BE2C (cell line): ENCODE measurements at regions not wholly inside any gene's neighbourhood (a gene's known extent, or its start where the extent isn't known, plus 50 kb on each side); places are given as distances from the start of the nearest gene placed in this dataset.
"Not testable (repeated sequence)": the region's sequence is repeated elsewhere in the genome, so short reads cannot be mapped to it uniquely, and the experiment has no call there.

Experiments used
- DNase-seq: peaks from one replicate; pipeline ENCODE4 v3.0.0-alpha.2; 2020
- H3K27me3 ChIP-seq: fragments of 250-450 bp; sonication (Bioruptor Pico); 2 replicates; pipeline ENCODE4 v1.5.1; 2020; ENCODE audit warnings: mild to moderate bottlenecking
- H3K36me3 ChIP-seq: fragments of 250-450 bp; sonication (Bioruptor Pico); 2 replicates; pipeline ENCODE4 v1.5.1; 2020; ENCODE audit warnings: mild to moderate bottlenecking
- H3K4me1 ChIP-seq: fragments of 250-450 bp; sonication (Bioruptor Pico); 2 replicates; pipeline ENCODE4 v1.5.1; 2020
- H3K4me3 ChIP-seq: 2 replicates; pipeline ENCODE4 v1.5.1; 2011; ENCODE audit warnings: low read depth, low read length
- H3K9me3 ChIP-seq: fragments of 250-450 bp; sonication (Bioruptor Pico); 2 replicates; pipeline ENCODE4 v1.5.1; 2020
- TF ChIP-seq, protein P1 (sequence below): IDR thresholded peaks from 2 replicates; pipeline ENCODE4 v1.5.1; 2012; ENCODE audit warnings: mild to moderate bottlenecking, low read depth, low read length

DNA sequence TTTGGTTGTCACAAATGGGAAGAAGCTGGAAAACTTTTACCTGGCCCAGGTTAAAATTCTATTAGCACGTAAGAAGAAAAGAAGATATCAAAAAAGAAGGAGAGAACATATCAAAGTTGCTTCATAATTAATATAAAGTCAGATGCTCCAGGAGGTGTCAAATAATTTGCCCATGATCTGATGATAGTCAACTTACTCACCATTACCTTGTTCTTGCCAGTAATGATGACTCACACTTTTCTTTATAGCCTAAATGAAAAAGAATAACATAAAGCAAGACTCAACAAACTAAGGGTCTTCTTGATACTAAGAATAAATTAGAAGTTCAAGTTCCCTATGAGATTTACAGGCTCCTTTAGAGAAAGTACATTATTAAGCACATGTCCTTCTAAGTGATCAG lies 580.4 kb downstream of the TTLL7 start:
- H3K4me1 ChIP-seq, result no peaks in the 10 kb centered on the region
- H3K27me3 ChIP-seq, result no peaks in the 10 kb centered on the region
- no peaks in the 10 kb centered on the region for H3K36me3 ChIP-seq
- no peaks in the 10 kb centered on the region for H3K9me3 ChIP-seq
- TF ChIP-seq, protein P1, sequence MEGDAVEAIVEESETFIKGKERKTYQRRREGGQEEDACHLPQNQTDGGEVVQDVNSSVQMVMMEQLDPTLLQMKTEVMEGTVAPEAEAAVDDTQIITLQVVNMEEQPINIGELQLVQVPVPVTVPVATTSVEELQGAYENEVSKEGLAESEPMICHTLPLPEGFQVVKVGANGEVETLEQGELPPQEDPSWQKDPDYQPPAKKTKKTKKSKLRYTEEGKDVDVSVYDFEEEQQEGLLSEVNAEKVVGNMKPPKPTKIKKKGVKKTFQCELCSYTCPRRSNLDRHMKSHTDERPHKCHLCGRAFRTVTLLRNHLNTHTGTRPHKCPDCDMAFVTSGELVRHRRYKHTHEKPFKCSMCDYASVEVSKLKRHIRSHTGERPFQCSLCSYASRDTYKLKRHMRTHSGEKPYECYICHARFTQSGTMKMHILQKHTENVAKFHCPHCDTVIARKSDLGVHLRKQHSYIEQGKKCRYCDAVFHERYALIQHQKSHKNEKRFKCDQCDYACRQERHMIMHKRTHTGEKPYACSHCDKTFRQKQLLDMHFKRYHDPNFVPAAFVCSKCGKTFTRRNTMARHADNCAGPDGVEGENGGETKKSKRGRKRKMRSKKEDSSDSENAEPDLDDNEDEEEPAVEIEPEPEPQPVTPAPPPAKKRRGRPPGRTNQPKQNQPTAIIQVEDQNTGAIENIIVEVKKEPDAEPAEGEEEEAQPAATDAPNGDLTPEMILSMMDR, result no peak
- DNase-seq, result no peak
- no peak overlapping the region for H3K4me3 ChIP-seq

DNA sequence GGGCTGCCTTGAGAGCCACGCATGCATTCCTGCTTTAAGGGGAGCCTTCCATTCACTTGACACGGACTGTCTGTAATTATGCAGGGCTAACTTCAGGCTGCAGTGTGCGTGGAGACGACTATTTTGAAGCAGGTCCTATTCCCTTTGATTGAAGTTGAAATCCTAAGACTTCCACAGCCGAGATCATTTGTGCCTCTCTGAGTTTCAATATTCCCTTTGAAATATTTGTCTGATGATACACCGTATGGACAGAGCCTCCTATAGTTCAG lies 585.2 kb downstream of the TTLL7 start:
- not testable (repeated sequence) for H3K4me1 ChIP-seq, H3K36me3 ChIP-seq, H3K4me3 ChIP-seq, H3K9me3 ChIP-seq, DNase-seq, H3K27me3 ChIP-seq

DNA sequence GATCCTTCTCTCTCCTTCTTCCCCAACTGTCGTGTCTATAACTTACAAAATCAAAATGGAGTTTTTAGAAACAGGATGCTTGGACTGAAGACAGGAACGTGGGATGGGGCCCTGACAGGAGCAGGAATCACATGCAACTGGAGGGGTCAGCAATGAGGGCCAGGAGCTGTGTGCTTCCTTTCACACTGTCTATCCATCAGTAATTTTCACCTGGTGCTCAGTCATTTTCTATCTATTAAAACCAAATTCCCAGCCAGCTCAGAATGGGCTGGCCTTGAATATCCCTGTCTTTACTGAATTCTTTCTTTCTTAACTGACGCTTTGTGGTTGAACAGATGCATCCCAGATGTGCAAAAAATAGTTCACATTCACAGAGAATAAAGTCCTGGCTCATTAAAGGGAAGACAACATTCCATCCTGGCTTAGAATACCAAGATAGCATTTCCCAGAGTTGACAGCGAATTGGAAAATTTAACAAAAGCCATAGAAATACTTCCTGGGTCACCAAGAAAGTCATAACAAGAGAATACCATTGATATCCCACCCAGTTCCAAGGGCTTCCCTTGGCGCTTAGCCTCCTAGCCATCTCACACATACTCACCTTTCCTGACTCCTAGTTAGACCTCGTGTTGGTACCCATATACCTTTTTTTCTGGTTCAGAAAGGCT lies 588.1 kb downstream of the TTLL7 start:
- DNase-seq, H3K4me1 ChIP-seq: not testable (repeated sequence)

DNA sequence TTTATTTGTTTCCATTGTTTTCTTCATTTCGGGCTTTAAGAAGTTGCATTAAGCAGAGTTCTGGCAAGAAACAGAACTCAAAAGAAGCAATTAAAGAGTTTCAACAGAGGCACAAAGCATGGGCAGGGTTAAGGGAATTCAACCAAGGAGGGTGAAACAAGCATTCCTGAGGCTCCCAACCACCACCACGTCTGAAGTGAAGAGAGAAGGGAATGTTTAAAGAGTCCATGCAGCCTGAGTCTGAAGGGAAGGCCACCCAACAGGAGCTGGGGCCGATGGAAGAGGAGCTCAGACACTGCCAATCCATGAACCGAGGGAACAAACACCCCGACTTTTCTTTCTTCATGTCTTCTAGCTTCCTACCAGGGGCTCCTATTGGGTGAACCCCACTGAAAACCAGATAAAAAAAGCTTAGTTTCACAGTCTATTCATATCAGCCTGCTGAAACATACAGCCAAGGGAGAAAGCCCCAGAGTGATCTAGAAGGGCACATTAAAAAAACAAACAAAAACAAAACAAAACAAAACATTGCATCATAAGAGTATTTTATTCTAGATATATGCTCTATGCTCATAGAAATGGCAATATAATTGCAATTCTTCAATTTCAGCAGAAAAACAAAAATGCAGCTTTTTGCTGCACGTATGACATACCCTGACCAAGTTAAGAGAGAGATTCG lies 592.1 kb downstream of the TTLL7 start:
- not testable (repeated sequence) for H3K4me3 ChIP-seq, H3K9me3 ChIP-seq, H3K27me3 ChIP-seq, H3K36me3 ChIP-seq, H3K4me1 ChIP-seq, DNase-seq

More for the DNA sequence above, 588.1 kb downstream of the TTLL7 start:
- not testable (repeated sequence) for H3K27me3 ChIP-seq, H3K36me3 ChIP-seq, H3K9me3 ChIP-seq, H3K4me3 ChIP-seq

DNA sequence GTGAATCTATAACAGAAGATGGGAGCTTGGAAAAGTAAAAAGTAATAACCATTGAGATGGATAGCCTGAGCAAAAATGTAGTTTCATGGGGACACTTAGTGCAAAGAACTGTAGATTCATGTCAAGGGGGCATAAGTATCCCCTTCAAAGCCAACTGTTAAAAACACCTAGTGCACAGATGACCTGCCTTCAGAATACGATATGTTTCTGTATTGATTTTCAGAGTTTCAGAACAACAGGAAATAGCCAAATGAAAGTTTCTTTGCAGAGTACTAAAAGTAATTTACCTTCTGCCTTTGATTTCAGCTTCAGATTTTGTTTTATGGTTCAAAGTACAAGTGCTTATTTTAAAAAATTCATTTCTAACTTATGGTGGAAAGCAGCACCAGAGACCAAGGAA lies 593.1 kb downstream of the TTLL7 start:
- H3K4me1 ChIP-seq, H3K4me3 ChIP-seq, H3K27me3 ChIP-seq, DNase-seq, H3K9me3 ChIP-seq, H3K36me3 ChIP-seq: not testable (repeated sequence)

DNA sequence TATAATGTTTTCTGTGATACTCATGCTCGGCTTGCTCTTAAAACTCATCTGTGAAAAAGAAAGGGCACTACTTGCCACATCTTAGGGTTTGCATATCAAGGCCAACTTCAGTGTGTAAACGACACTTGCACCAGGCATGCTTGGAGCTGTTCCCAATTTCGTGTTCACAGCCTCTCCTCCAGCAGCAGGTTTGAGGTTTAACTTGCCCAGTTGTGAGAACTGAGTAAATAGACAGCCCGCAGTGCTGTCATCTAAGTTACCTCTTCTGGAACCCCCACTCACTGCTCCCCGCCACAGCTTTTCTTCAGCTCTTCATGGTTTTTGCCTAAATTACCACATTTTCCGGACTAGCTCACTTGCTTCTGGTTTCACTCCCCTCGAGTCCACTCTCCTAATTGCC lies 595.4 kb downstream of the TTLL7 start:
- not testable (repeated sequence) for DNase-seq, H3K4me3 ChIP-seq, H3K4me1 ChIP-seq, H3K9me3 ChIP-seq, H3K36me3 ChIP-seq, H3K27me3 ChIP-seq

DNA sequence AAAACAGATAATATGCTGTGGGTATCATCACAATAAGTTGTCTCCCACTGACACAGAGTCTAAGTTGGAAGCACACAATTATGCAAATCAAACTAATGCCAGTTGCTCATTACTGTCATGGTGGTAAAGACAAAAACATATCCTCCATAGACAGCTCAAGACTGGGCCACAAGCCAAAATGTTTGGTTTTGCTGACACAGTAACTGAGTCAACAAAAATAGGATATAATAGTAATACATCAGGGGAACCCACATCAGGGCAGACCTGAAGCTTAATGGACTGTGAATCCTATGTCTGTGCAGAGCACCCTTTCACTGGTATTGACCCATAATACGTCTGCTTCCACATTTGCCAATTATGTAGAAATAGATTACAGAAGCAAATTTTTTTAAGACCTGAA lies 597.8 kb downstream of the TTLL7 start:
- H3K27me3 ChIP-seq, H3K4me3 ChIP-seq, H3K36me3 ChIP-seq, DNase-seq, H3K9me3 ChIP-seq, H3K4me1 ChIP-seq: not testable (repeated sequence)

DNA sequence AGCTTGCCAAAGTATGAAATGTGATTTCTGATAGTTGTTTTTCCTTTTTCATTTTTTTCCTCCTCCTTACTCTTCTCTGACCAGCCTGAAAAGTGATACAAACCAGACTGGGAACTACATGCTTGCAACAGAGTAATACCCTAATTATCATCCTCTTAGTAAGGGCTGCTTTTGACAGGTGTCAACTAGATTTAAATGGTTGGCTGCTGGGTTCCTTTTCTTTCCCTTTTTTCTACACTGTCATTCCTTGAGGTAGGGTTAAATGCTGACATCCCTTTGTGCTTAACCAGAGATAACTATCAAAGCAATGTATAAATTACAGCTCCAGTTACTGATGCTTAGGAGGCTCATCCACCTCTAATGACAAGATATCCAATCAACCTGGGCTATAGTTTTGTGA lies 598.8 kb downstream of the TTLL7 start:
- H3K9me3 ChIP-seq, H3K27me3 ChIP-seq, H3K4me3 ChIP-seq, H3K36me3 ChIP-seq, DNase-seq, H3K4me1 ChIP-seq: not testable (repeated sequence)

DNA sequence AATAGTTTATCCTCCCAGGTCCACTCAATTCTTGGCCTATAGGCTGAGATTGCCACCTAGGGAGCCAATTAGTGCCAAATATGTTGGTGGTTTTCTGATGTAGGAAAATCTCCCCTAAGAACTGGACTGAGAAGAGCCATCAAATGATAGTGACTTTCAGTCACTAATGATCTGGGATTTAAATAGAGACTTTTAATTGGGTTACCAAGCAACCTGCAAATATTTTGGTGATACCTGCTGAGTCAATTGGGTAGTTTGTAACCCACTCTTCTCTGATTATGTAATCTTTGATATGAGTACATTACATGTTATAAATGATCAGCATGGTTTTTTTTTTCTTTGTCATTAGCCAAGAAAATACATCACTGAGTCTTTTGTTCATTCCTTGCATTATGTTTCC lies 600.8 kb downstream of the TTLL7 start:
- DNase-seq, H3K27me3 ChIP-seq, H3K9me3 ChIP-seq, H3K36me3 ChIP-seq, H3K4me3 ChIP-seq, H3K4me1 ChIP-seq: not testable (repeated sequence)

DNA sequence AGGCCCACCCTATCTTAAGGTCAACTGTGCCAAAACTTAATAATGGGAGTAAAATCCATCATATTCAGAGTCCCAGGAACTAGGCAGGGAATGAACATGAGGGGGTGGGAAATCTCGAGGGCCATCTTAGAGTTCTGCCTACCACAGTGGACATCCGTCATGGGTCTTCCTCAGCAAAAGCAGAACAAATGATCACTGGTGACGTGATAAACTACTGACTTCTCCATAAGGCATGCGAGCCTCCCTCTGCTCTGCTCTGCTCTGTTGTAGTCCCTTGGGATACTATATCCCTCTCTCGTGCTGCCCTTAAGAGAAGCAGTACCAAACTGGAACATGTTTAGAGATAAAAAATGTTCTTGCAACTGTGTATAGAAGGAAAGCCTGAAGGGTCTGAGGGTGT lies 603.8 kb downstream of the TTLL7 start:
- H3K9me3 ChIP-seq, H3K4me1 ChIP-seq, H3K27me3 ChIP-seq, H3K4me3 ChIP-seq, H3K36me3 ChIP-seq: not testable (repeated sequence)
- DNase-seq, result peak; percentile 6

DNA sequence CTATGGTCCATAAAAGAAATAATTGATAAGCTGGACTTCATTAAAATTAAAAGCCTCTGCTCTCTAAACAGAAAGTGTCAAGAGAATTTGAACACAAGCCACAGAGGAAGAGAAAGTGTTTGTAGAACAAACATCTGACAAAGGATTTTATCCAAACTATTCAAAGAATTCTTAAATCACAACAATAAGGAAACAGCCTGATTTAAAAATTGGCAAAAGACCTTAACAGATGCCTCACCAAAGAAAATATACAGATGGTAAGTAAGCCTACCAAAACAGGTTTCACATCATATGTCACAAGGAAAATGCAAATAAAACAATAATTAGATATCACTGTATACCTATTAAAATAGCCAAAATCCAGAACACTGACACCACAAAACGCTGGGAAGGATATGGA lies 612.0 kb downstream of the TTLL7 start:
- not testable (repeated sequence) for H3K9me3 ChIP-seq, DNase-seq, H3K27me3 ChIP-seq, H3K4me3 ChIP-seq, H3K4me1 ChIP-seq, H3K36me3 ChIP-seq

DNA sequence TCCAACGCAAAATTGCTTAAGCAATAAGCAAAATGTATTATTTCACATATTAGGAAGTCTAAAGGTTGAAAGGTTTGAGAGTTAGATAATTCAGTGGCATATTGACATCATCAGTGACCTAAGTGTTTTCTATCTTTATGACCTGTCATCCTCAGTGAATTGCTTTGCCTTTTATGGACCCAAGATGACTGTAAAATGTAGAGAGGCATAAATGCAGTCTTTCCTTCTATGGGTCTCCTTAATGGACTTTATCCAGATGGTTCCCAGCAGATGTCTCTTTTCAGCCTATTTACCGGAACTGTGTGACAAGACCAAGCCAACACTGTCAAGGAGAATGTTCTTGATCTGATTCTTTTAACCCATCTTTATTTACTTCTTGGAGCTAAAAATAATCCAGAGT lies 615.8 kb downstream of the TTLL7 start:
- not testable (repeated sequence) for H3K4me3 ChIP-seq, H3K36me3 ChIP-seq, H3K27me3 ChIP-seq, H3K4me1 ChIP-seq, DNase-seq, H3K9me3 ChIP-seq

DNA sequence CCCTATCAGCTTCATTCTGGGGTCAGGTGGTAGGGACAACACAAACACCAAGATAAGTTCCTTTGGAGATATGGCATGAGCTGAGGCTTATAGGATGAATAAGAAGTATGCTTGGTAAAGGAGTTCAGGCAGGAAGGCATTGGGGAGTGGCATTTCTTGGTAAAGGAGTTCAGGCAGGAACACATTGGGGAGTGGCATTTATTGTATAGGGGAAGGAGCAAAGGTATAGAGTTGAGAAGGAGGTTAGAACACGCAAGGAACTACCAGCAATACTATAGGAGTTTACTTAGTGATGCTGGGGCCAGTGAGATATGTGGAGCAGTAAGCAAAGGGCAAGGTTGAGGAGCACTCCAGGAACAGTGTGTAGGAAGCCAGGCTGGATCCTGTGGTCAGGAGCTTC lies 625.9 kb downstream of the TTLL7 start:
- not testable (repeated sequence) for H3K27me3 ChIP-seq, H3K9me3 ChIP-seq, DNase-seq, H3K4me3 ChIP-seq, H3K4me1 ChIP-seq, H3K36me3 ChIP-seq

DNA sequence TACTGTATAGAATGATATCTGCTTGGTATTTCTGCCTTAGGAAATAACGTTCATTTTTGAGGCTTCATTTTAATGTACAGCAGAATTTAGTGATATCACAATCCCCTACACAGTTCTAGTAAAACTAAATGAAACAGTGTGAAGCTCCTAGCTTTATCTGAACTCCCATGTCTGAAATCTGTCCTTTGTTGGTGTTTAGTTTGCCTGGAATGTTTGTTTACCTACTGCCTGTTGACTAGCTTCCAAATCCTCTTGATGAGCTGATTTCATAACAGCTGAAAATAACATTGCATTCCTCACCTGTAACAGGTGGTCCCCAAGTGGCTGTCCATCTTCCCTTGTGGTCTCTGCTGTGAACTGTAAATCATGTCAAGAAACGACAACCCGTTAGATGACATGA lies 629.1 kb downstream of the TTLL7 start:
- not testable (repeated sequence) for H3K36me3 ChIP-seq, DNase-seq, H3K4me1 ChIP-seq

DNA sequence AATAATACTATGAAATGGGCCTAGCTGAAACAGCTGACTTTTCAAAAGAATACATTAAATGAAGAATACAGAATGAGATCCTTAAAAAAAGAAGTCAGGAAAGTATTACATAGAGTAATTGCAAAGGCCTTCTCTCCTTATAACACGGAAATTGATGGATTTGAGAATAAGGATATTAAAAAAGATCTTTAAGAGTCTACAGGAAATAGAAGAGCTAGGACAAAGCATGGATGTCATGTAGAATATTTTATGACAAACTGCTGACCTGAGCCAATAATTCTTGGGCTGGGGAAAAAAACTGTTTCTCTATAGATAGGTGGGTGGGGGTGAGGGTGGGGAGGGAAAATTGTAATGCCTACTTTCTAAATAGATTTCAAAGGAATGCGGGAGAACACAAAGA lies 633.6 kb downstream of the TTLL7 start:
- not testable (repeated sequence) for H3K9me3 ChIP-seq

More for the DNA sequence above, 629.1 kb downstream of the TTLL7 start:
- H3K9me3 ChIP-seq, H3K27me3 ChIP-seq, H3K4me3 ChIP-seq: not testable (repeated sequence)

DNA sequence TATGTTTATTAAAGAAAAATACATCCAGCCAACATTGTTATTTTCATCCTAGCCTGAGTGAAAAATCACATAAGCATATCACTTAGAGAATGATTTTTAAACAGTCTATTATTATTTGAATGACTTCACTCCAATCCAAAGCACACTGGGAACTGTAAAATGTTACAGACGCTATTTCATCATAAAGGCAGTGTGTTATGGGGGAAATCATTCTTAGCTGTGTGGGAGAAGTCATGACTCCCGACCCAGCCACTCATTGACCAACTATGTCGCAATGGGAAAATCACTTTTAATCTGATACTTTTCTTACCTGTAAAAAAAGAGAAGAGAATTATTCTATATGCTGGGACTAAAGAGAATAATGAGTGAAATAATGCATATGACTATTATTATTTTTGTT lies 653.6 kb downstream of the TTLL7 start:
- not testable (repeated sequence) for H3K4me3 ChIP-seq, H3K27me3 ChIP-seq, DNase-seq, H3K9me3 ChIP-seq, H3K4me1 ChIP-seq, H3K36me3 ChIP-seq

More for the DNA sequence above, 633.6 kb downstream of the TTLL7 start:
- H3K36me3 ChIP-seq, H3K27me3 ChIP-seq, H3K4me3 ChIP-seq, DNase-seq, H3K4me1 ChIP-seq: not testable (repeated sequence)
